ENCODE measurements at regions not wholly inside any gene's neighbourhood (a gene's known extent, or its start where the extent isn't known, plus 50 kb on each side); places are given as distances from the start of the nearest gene placed in this dataset.

DNA sequence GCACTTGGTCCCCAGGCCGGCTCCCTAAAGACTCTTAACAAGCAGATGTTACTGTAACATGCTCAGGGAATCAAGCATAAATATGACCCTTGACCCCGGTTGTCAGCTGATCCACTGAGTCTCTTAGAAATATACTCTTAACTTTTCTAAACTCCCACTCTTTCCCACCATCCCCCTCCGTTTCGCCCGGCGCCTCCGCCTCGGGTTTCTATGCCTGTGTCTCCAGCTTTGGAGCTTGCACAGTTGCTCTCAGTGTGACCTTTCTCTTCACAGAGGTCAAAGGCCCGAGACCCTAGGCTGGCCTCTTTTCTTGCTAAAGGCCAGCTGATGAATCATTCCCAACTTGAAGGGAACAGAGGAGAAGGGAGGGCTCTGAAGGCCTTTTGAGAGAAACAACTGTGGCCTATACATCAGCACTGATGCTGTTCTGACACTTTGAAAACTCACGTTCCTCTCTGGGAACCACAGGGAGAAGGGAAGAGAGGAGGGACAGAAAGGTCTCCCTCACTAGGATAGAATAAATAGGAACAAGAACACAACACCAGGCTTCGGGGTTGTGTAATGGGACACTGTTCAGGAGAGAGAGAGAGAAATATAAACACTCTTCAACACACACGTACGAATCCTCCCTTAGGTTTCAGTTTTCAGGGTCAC is 484.5 kb upstream of the NR2F2 start:
- TF ChIP-seq, protein P1, sequence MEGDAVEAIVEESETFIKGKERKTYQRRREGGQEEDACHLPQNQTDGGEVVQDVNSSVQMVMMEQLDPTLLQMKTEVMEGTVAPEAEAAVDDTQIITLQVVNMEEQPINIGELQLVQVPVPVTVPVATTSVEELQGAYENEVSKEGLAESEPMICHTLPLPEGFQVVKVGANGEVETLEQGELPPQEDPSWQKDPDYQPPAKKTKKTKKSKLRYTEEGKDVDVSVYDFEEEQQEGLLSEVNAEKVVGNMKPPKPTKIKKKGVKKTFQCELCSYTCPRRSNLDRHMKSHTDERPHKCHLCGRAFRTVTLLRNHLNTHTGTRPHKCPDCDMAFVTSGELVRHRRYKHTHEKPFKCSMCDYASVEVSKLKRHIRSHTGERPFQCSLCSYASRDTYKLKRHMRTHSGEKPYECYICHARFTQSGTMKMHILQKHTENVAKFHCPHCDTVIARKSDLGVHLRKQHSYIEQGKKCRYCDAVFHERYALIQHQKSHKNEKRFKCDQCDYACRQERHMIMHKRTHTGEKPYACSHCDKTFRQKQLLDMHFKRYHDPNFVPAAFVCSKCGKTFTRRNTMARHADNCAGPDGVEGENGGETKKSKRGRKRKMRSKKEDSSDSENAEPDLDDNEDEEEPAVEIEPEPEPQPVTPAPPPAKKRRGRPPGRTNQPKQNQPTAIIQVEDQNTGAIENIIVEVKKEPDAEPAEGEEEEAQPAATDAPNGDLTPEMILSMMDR (IDR thresholded peaks at IDR 0.05; ENCODE audit: low read length) = no peak
- no peak for TF ChIP-seq EZH2phosphoT487 (IDR thresholded peaks at IDR 0.05; ENCODE audit: low read length)
- no peak for TF ChIP-seq EZH2 (optimal IDR thresholded peaks at IDR 0.05; ENCODE audit: low read depth, low read length)

Measured in MM.1S (cell line).